ENCODE measurements at regions not wholly inside any gene's neighbourhood (a gene's known extent, or its start where the extent isn't known, plus 50 kb on each side); places are given as distances from the start of the nearest gene placed in this dataset.

DNA sequence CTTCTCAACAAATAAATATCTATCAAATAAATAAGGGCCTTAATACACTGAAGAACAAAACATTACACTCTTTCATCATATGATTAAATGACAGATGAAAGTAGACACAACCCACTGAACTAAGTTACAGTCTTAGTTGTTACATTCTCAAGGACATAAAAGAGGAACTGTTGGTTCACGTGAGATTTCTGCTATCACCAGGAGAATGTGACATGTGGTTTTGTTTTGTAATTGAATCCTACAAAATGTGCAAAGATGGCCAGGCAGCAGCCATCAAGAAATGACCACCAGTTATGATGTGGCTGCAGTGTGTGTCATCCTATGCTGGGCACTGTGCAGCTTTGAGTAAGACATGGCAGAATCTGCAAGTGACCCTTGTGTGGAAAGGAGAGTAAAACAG is 310.6 kb upstream of the PIK3C3 start:
- TF ChIP-seq, protein P1, sequence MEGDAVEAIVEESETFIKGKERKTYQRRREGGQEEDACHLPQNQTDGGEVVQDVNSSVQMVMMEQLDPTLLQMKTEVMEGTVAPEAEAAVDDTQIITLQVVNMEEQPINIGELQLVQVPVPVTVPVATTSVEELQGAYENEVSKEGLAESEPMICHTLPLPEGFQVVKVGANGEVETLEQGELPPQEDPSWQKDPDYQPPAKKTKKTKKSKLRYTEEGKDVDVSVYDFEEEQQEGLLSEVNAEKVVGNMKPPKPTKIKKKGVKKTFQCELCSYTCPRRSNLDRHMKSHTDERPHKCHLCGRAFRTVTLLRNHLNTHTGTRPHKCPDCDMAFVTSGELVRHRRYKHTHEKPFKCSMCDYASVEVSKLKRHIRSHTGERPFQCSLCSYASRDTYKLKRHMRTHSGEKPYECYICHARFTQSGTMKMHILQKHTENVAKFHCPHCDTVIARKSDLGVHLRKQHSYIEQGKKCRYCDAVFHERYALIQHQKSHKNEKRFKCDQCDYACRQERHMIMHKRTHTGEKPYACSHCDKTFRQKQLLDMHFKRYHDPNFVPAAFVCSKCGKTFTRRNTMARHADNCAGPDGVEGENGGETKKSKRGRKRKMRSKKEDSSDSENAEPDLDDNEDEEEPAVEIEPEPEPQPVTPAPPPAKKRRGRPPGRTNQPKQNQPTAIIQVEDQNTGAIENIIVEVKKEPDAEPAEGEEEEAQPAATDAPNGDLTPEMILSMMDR (IDR thresholded peaks at IDR 0.05) = no peak
- TF ChIP-seq POLR2A (IDR thresholded peaks at IDR 0.05) = no peak
